ENCODE measurements at regions not wholly inside any gene's neighbourhood (a gene's known extent, or its start where the extent isn't known, plus 50 kb on each side); places are given as distances from the start of the nearest gene placed in this dataset.
"Not testable (repeated sequence)": the region's sequence is repeated elsewhere in the genome, so short reads cannot be mapped to it uniquely, and the experiment has no call there.

- no peak for DNase-seq
Measured at GRCh38 chr14:86310148-86310547, 780.2 kb downstream of the FLRT2 start.

GRCh38 chr14:86305058-86305457, 775.1 kb downstream of the FLRT2 start:
- DNase-seq = no peak

GRCh38 chr14:86299994-86300393, 770.0 kb downstream of the FLRT2 start:
- no peak for DNase-seq

- DNase-seq = no peak
Measured at GRCh38 chr14:86296173-86296572, 766.2 kb downstream of the FLRT2 start.

- DNase-seq = no peak
Measured at GRCh38 chr14:86288336-86288735, 758.4 kb downstream of the FLRT2 start.

- no peak for DNase-seq
Measured at GRCh38 chr14:86279405-86279804, 749.5 kb downstream of the FLRT2 start.

- DNase-seq = no peak
Measured at GRCh38 chr14:86257973-86258372, 728.0 kb downstream of the FLRT2 start.

- no peak for DNase-seq
Measured at GRCh38 chr14:86243158-86243557, 713.2 kb downstream of the FLRT2 start.

- DNase-seq = no peak
Measured at GRCh38 chr14:86237733-86238132, 707.8 kb downstream of the FLRT2 start.

GRCh38 chr14:86221755-86222154, 691.8 kb downstream of the FLRT2 start:
- DNase-seq = no peak

- DNase-seq = no peak
Measured at GRCh38 chr14:86221000-86221399, 691.1 kb downstream of the FLRT2 start.

GRCh38 chr14:86217523-86217922, 687.6 kb downstream of the FLRT2 start:
- no peak for DNase-seq

GRCh38 chr14:86203843-86204242, 673.9 kb downstream of the FLRT2 start:
- DNase-seq = no peak

- DNase-seq = no peak
Measured at GRCh38 chr14:86196471-86196870, 666.5 kb downstream of the FLRT2 start.

- DNase-seq = no peak
Measured at GRCh38 chr14:86193756-86194155, 663.8 kb downstream of the FLRT2 start.

GRCh38 chr14:86179980-86180379, 650.0 kb downstream of the FLRT2 start:
- no peak for DNase-seq

GRCh38 chr14:86168371-86168770, 638.4 kb downstream of the FLRT2 start:
- DNase-seq = no peak

GRCh38 chr14:86166541-86166940, 636.6 kb downstream of the FLRT2 start:
- DNase-seq = no peak

- DNase-seq = no peak
Measured at GRCh38 chr14:86153480-86153879, 623.5 kb downstream of the FLRT2 start.

- DNase-seq = no peak
Measured at GRCh38 chr14:86143248-86143647, 613.3 kb downstream of the FLRT2 start.

GRCh38 chr14:86141966-86142365, 612.0 kb downstream of the FLRT2 start:
- no peak for DNase-seq

- DNase-seq = no peak
Measured at GRCh38 chr14:86129426-86129825, 599.5 kb downstream of the FLRT2 start.

GRCh38 chr14:86124328-86124727, 594.4 kb downstream of the FLRT2 start:
- DNase-seq = no peak

GRCh38 chr14:86115972-86116371, 586.0 kb downstream of the FLRT2 start:
- DNase-seq = no peak

GRCh38 chr14:86110871-86111270, 580.9 kb downstream of the FLRT2 start:
- not testable (repeated sequence) for DNase-seq

GRCh38 chr14:86104691-86105265, 574.8 kb downstream of the FLRT2 start:
- DNase-seq = no peak
